ENCODE measurements at regions not wholly inside any gene's neighbourhood (a gene's known extent, or its start where the extent isn't known, plus 50 kb on each side); places are given as distances from the start of the nearest gene placed in this dataset.
A peak's percentile ranks its signal among the peaks of the same experiment; 100 is the strongest.

DNA sequence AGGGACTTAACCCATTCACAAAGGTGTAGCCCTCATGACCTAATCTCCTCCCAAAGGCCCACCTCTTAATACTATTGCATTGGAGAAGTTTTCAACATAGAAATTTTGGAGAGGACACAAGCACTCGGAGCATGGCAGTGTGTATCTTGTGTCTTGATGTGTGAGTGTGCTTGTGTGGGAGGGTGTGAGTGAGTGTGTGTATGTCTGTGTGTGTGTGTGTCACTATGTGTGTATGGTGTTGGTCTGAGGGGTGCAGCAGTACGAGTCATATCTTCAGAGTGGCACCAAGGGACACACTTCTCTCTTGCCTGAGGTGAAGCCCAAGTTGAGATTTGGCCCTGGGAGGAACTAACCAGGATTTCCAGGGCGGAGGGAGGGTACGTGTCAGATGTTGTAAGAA lies 73.7 kb downstream of the NAV1 start:
- DNase-seq, result no peak

DNA sequence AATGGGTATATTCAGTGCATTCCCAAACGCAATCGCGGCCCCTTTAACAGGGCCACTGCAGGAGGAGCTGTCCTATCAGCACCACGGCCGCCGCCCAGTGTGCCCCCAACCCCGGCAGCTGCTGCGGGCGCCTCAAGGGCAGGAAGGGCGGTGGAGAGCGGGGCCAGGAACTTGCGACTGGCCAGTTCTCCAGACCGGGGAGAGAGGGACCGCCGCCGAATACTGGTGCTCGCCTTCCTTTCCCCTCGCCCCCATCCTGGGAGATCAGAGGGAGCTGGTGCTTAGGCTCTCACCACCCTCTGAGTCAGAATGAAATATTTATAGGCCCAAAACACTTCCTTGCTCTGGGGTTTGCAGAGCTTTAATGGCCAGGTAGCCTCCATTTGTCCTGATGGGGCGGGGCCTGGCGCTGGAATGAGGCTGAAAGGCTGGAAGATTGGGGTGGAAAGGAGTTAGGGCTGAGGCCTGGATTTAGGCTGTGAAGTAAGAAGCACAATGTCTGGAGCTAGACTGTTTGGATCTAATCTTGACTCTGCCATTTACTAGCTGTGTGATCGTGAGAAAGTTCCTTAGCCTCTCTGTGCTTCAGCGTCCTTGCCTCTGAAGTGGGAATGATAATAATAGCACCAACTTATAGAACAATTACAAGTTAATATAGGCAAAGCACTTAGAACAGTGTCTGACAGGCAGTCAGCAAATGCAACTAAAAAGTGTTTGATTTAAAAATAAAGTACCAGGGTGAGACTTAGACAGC lies 75.5 kb downstream of the NAV1 start:
- DNase-seq, result peak; percentile 66

DNA sequence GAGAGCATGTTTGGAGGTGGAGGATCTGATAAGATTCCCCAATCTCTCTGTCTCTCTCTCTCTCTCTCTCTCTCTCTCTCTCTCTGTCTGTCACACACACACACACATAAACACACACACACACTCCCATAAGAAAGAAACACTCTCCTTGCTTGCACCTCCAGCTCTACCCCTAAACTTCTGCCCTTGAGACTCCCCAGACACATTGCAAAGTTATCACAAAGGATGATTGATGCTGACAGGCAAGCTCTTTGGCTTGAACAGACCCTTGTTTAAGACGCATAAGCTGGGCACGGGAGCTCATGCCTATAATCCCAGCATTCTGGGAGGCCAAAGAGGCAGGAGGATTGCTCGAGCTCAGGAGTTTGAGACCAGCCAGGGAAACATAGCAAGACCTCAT lies 78.2 kb downstream of the NAV1 start:
- no peak for DNase-seq

DNA sequence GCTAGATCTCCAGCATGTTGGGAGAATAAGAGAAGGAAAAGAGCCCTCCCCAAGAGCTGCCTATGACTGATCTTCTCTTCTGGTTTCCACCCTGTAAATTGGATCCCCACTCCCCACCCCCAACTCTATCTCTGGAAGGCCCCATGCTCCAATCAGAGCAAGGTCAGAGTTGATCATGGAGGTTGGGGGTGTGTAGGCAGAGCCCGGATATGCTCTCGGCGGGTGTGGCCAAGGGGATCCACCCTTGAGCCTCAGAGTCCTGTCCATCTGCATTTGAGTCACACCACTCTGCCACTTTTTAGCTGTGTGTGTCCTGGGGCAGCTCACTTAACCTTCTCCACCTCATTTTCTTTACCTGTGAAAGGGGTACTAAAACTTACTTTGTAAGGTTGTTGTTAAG lies 79.5 kb downstream of the NAV1 start:
- no peak for DNase-seq

DNA sequence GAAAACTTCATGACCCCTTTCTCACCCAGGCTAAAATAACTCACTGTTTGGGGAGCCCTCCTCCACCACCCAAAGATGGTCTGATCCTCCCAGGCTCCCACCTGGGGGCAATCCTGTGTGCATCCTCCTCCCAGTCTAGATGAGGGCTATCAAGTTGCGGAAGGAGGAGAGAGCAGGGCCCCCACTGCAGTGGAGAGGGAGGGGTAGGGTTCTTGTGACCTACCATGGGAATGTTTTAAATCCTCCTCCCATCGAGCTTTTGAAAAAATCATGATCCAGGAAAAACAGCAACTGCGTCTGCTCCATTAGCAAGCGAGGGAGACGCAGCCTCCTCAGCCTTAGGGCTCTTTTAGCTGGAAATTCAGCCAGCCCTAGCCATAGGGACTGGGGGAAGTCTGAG lies 80.0 kb downstream of the NAV1 start:
- no peak for DNase-seq

DNA sequence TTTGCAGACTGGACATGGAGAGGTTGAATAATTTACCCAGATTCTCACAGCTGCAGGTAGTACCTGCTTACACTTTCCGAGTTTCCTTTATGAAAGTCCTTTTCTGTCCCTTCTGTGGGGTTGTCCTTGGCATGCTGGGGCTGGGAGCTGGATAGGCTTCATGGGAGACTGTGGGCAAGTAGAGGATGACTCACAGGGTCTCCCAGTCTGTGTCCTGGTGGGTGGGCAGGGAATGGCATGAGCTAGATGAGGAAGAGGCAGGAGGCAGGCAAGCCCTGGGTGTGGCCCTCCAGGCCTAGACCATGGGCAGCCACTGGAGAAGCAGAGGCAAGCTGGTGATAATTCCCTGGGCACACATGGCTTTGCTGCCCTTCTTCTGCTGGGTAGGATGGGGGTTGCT lies 80.6 kb downstream of the NAV1 start:
- no peak for DNase-seq

DNA sequence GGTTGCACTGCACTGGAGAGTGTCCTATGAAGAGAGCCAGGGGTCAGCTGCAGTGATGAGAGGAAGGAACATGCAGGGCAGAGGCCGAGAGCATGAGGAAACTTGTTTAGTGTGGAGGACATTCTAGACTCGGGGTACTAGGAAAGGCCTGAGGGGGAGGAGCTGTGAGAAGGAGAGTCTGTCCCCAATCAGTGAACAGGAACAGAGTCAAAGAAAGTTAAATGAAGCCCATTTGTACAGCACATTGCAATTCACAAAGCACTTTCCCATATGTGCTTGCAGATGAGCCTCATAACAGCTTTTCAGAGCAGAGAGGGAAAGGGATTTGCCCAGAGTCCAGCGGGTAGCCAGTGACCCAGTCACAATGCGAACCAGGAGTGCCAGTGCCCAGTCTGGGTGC lies 83.4 kb downstream of the NAV1 start:
- DNase-seq, result no peak

DNA sequence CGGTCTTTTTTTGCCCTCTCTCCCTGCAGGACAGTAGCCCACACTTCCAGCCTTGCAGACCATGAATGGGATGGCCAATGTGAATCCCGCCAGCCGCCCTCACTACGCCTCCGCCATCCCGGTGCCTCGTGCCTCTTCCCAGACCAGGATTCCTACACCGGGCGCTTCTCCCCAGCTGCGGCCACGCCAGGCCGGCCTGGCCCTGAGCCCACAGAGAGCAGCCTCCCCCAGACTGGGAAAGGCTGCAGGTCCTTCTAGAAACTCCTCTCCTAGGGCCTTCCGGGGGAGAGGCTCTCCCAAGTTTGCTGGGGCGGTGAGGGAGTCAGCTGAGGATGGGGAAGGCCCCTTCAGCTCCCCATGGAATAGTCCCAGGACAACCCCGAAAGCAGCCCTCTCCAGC lies 83.9 kb downstream of the NAV1 start:
- no peak for DNase-seq

DNA sequence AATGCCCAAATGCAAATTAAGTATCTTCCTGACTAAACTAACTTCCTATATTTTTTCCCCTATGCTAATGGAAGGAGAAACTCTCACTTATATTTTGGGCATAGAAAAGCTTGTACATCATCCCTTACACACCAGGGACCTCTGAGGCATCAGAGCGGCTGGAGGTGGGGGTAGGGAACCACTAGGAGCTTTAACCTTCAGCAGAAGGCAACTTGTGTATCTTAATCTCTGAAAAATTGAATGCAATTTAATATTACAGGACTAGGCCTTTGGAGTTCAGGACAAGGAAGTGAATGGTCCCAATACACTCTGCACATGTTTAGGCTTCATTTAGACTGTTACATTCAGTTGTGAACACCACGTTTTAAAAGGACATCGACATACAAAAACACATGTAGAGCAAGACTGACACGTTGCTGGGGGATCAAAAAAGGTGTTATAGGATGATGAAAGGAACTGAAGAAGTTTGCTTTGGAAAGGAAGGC lies 85.9 kb downstream of the NAV1 start:
- DNase-seq, result no peak

DNA sequence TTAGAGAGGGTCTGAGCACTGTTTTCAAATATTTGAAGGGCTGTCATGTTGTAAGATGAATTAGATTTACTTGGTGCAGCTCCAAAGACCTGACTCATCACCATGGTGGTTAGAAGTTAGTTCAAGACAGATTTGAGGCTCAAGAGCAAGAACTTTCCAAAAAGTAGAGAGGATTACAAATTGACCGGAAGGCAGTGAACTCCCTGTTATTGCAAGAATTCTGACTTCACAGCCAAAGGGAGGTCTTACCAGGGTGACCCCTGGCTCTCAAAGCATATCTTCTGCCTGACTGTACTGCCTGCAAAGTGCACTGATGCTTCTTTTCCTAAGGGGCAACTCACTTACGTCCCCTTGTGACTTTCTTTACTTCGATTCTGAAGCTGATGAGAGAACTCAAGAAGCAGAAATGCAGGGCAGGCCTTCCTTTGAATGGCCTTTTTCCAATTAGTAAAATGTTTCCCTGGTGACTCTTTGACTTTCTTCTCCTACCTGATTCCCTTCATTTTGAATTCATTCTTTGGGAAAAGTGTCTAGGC lies 86.4 kb downstream of the NAV1 start:
- DNase-seq, result no peak

DNA sequence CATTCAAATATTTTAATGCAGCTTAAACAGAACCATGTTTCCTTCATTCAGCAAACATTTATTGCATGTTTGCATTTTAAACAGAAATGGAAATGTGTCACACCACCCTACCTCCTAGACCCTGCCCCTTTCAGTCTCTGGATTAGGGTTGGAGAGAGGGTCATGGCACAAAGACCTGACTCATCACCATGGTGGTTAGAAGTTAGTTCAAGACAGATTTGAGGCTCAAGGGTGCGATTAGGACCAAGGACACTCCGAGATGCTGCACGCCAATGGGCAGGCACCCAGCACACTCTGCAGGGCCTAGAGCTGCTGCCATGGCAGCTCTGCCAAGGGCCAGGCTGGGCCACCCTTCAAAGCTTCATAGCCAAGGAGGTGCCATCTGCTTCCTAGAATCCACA lies 86.9 kb downstream of the NAV1 start:
- DNase-seq, result no peak

DNA sequence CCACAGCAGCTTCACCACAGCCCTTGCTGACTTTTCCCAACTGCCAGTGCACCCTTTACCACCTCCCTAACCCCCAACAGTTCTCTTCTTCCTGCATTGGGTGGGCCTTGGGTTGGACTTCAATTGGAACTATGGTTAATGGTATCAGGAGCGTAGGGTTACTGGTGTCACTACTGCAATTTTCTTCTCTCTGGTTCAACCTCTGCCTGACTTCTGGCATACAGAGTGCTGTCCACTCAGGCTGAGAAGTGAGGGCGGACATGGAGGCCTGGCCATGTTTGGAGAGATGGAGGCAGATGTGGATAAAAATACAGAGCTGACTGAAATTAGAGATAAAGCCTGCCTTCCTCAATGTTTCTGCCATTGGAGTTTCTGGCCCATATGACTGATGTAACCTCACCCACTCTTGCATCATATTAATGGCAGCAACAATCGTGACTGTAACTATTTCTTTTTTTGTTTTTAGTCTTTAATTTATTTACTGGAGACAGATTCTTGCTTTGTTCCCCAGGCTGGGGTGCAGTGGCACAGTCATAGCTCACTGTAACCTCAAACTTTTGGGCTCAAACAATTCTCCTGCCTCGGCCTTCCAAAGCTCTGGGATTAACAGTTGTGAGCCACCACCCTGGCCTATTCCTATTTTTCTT lies 87.8 kb downstream of the NAV1 start:
- no peak for DNase-seq

DNA sequence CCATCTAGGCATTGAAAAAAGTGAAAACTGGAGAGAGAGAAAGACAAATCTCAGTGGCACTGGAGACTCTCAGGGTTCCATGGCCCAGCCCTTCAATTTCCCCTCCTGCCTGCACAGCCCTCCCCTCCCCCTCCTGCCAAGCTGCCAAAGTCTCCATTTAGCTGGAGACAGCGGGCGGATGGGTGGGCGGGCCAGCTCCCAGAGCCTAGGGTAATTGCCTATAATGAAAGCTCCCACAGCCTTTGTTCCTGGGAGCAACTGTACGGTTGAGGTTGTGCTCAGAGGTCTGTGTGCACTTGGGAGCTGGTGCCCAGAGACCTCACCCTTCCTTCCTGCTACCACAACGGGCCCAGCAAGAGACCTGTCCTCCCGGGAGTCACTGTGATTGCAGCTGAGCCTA lies 89.6 kb downstream of the NAV1 start:
- peak; percentile 66 for DNase-seq

DNA sequence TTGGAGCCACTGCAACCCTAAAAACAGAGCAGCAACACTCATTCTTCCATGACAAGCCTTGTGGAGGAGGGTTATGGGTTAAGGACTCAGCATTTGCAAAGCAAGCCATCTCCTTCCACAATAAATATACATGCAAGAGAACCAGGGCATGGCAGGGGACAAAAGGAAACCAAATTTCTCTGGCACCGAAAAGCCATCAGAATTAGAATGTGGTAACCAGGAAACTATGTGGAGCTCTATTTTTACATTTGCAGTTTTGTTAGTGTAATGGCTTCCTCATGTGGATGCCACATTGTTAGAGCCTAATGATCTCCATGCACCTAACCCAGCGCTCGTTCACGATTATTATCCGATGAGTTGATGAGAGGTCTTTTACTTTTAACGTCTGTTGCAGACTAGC lies 91.7 kb downstream of the NAV1 start:
- no peak for DNase-seq

DNA sequence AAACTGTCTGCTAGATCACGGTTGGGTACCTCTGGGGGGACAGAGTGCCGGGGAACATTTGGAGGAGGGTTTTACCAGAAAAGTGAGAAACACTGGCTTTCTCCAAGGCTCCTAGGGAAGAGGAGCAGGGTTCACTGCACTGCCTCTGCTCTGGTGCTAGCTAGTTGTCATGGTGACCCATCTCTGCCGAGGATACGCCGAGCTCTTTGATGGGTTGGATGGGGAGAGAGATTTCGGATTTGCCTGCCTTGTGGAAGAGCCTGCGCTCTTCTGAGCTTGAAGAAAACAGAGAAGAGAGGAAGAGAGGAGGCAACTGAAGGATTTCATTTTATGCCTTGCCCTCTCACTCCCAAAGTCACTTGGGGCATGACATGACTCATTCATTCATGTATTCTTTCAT lies 92.1 kb downstream of the NAV1 start:
- DNase-seq, result no peak

DNA sequence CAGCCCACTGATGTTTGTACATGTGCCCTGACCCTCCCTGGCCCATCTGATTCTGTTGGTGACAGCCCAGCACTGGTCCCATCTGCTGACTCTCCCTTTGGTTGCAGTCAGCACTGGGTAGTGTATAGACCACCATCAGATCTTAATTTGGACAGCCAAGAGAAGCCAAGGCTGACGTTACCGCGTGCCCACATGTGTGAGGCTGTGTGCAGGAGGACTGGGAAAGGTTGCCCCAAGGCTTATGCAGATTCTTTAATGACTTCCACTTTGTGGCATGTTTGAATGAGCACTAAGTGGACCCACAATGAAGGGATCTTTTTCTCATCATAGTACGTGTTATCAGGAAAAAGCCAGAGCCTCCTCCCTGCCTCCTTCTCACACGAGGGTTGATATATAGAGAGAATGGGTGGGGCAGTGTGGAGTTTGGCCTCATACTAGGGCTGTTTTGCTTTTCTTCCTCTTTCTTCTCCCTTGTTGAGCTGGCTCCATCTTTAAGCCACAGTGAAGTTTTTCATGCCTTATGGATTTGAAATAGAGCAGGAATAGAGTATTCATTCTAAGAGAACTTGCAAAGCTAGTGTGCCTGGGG lies 93.5 kb downstream of the NAV1 start:
- DNase-seq, result no peak

DNA sequence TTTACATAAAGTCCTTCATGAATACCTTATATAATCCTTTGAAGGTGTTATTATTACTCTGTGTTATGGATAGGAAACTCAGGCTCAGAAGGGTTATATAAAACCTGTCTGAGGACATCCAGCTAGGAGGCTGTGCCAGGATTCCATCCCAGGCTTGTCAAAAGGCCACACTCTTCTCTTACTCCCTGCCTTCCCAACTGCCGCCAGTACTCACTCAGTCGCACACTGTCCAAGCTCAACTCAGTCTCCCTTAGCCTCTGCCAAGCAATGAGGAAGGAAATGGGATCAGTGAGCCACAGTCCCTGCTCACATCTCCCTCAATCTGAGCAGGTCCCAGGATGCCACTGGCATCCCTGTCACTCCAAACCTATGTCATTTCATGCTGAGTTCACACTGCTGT lies 94.4 kb downstream of the NAV1 start:
- DNase-seq, result no peak

DNA sequence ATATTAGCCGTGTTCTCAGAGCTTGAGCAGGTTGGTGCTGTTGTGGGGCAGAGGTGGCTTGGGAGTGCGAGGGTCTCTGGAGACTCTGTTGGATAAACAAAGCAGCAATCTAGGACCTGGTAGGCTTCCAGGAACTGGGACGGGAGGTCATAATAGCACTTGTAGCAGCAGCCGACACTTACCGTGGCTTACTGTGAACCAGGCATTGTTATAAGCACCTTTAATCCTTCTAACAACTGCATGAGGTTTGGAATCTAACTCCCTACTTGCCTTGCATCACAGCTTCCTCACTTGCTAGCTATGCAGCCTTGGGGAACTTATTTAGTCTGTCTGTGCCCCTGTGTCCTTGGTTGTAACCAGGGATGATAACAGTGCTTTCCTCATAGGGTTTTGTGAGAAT lies 94.9 kb downstream of the NAV1 start:
- DNase-seq, result no peak

DNA sequence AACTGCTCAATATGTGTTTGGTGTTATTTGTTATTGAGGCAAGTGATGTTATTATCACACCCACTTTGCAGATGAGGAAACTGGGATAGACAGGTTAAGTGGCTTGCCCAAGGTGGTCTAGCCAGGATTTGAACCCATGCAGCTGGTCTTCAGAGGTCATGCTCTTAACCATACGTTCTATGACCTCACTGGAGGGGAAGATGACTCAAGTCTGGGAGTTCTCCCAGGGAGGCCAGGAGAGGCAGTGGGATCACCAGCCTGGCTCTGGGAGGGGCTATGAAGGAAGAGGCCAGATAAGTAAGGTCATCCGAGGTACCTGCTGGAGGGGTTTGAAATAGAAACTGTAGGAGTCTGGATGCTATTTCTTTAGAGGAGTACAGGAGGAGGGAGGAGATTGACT lies 95.3 kb downstream of the NAV1 start:
- DNase-seq, result no peak

DNA sequence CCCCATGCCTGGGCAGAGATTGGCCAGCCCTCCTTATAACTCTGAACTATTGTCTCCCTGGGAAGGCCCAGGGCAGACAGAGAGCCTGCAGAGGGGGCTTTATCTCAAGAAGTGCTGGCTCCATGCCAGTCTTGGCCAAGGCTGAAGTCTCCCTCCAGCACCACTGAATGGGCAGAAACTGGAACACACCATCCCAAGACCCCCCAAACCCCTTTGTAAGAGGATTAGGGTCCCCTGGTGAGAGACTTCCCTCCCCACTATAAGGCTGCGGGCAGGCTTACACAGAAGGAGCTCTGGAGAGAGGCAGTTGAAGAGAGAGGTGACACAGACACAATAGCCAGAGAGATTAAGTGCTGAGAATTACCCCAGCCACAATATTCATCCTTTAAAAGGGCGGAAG lies 97.2 kb downstream of the NAV1 start:
- DNase-seq, result no peak

DNA sequence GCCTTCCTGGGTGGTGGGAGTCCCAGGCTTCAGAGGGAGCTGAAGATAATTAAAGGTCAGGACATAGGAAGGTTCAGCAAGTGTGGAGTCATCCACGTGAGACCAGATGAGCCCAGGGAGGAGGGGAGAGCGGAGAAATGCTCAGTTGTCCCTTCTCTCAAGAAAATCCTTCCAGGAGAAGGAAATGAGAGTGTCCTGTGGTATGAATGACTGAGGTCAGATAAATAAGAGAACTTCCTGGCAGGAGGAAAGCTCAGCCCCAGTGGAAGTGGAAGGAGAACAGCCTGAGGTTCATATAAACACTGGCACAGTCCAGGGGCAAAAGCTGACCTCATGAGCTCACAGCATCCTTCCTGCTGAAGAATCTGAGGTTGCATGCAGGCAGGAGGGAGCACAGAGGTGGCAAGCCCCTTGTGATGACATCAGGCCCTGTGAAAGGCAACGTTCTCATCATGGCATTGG lies 97.6 kb downstream of the NAV1 start:
- DNase-seq, result no peak

DNA sequence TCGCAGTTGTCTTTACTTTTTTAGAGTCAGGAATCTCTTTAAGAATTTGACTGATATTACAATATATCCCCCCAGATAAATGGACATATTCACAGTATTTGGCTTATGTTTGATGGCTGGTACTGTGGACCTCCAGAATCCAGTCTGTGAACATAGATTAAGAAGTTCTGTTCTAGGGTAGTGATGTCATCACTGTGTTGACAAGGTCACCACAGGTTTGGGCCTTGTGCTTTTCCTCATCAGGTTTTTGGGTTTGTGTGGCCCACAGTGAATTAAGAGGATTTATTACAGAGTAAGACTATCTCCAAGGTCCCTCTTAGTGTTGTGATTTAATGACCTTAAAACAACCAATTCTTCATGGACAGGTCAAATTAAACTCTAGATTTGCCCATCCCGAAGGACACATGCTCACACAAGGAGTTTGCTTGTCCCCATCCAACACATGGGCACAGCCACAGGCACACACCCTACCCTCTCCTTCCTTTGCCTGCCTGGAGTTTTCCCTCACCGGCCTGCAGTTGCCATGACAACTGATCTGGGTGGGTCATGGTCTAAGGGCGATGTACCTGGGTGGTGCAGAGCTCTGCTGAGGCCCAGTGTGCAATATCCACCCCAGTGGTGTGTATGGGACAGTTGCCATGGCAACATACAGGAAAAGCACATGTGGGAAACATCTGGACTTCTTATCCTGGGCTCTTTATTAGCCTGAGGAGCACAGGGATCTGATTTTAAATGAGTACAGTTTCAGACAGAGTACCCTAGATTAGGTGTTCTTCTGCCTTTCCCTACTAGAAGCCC lies 98.6 kb downstream of the NAV1 start:
- DNase-seq, result no peak

DNA sequence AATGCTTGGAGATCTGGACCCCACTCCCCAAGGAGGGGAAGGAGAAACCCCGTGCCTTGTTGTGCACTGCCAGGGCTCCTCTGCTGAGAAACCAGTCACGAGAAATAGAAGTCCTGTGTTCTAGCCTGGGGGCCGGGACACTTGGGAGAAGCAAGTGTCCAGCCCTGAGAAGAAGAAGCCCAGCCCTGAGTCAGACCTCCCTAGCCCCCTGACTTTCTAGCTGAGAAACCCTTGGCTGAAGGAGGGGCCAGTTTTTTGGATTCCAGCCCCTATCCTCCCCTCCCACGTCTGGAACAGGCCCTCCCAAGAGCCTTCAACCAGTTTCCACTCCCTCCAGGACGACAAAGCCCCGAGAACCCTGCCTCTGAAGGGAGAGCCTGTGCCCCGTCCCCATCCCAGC lies 100.5 kb downstream of the NAV1 start:
- no peak for DNase-seq
